HFF-Myc (cell line): ENCODE measurements at regions not wholly inside any gene's neighbourhood (a gene's known extent, or its start where the extent isn't known, plus 50 kb on each side); places are given as distances from the start of the nearest gene placed in this dataset.

Source experiments
- DNase-seq: peaks from one replicate; pipeline ENCODE4 v3.0.0-alpha.2; 2011; ENCODE audit warnings: low read depth; ENCODE audit errors: extremely low read depth
- H3K4me3 ChIP-seq: replicated peaks from 2 replicates; pipeline ENCODE4 v1.5.1; 2011; ENCODE audit warnings: low read depth, mild to moderate bottlenecking, control low read depth, low read length
- CTCF ChIP-seq: IDR thresholded peaks from 2 replicates; pipeline ENCODE4 v1.5.1; 2012; ENCODE audit warnings: mild to moderate bottlenecking, low read depth, low read length, control low read depth; ENCODE audit errors: missing control alignments

- no peak for TF ChIP-seq CTCF
- no peak overlapping the region for H3K4me3 ChIP-seq
- DNase-seq = no peak
Measured at GRCh38 chr1:189658381-189658780, 819.3 kb downstream of the BRINP3 start.

GRCh38 chr1:189659731-189660130 lies 817.9 kb downstream of the BRINP3 start:
- no peak overlapping the region for H3K4me3 ChIP-seq
- no peak for TF ChIP-seq CTCF
- no peak for DNase-seq

- no peak for DNase-seq
- TF ChIP-seq CTCF = no peak
- no peak overlapping the region for H3K4me3 ChIP-seq
Measured at GRCh38 chr1:189662190-189662589, 815.5 kb downstream of the BRINP3 start.

- DNase-seq = no peak
- no peak overlapping the region for H3K4me3 ChIP-seq
- no peak for TF ChIP-seq CTCF
Measured at GRCh38 chr1:189669846-189670245, 807.8 kb downstream of the BRINP3 start.

- DNase-seq = no peak
- no peak overlapping the region for H3K4me3 ChIP-seq
- TF ChIP-seq CTCF = no peak
Measured at GRCh38 chr1:189673217-189673616, 804.4 kb downstream of the BRINP3 start.

- DNase-seq = no peak
- no peak for TF ChIP-seq CTCF
- no peak overlapping the region for H3K4me3 ChIP-seq
Measured at GRCh38 chr1:189675712-189676244, 801.9 kb downstream of the BRINP3 start.

- TF ChIP-seq CTCF = no peak
- DNase-seq = no peak
- no peak overlapping the region for H3K4me3 ChIP-seq
Measured at GRCh38 chr1:189678779-189679178, 798.9 kb downstream of the BRINP3 start.
